D721Med (cell line): ENCODE measurements at regions not wholly inside any gene's neighbourhood (a gene's known extent, or its start where the extent isn't known, plus 50 kb on each side); places are given as distances from the start of the nearest gene placed in this dataset.

Experiments used
- DNase-seq: peaks from one replicate; pipeline ENCODE4 v3.0.0; 2011; ENCODE audit warnings: low spot score; ENCODE audit not compliant: insufficient read length
- FAIRE-seq: peaks from 2 replicates; lab custom pipeline; 2011; peaks lifted over from hg19 to GRCh38; lab: Jason Lieb, UNC
- TF ChIP-seq, protein P1 (sequence below): IDR thresholded peaks from 2 replicates; pipeline ENCODE4 v1.5.1; 2012; ENCODE audit warnings: mild to moderate bottlenecking, control low read depth; ENCODE audit not compliant: insufficient read depth; ENCODE audit errors: missing control alignments

- FAIRE-seq, result no peak
- TF ChIP-seq, protein P1, sequence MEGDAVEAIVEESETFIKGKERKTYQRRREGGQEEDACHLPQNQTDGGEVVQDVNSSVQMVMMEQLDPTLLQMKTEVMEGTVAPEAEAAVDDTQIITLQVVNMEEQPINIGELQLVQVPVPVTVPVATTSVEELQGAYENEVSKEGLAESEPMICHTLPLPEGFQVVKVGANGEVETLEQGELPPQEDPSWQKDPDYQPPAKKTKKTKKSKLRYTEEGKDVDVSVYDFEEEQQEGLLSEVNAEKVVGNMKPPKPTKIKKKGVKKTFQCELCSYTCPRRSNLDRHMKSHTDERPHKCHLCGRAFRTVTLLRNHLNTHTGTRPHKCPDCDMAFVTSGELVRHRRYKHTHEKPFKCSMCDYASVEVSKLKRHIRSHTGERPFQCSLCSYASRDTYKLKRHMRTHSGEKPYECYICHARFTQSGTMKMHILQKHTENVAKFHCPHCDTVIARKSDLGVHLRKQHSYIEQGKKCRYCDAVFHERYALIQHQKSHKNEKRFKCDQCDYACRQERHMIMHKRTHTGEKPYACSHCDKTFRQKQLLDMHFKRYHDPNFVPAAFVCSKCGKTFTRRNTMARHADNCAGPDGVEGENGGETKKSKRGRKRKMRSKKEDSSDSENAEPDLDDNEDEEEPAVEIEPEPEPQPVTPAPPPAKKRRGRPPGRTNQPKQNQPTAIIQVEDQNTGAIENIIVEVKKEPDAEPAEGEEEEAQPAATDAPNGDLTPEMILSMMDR, result no peak
Measured at GRCh38 chr2:223396993-223397392, 205.2 kb downstream of the SCG2 start.

DNA sequence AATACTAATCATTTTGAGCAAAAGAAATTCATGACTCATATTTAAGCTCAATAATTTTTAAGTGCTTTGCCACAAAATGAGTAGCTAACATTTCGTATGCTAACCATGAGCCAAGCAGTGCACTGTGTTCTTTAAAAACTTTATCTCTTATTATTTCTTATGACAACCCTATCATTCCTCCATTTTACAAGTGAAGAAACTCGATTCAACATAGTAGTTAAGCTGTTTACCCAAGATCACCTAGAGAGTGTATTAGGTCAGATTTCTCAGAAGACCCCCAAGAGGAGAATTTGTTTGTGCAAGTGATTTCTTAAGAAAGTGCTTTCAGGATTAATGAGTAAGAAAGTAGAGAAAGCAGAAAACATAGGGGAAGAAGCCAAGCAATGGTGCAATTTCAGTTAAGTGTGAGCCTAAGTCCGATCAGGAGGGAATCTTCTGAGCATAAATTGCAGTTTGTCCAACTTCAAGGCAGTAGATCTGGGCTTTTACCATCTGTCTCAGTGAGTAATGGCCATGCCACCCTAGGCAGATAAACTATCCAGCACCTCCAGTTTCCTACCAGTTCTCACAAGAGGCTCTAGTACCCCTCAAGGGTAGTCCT is 202.7 kb downstream of the SCG2 start:
- FAIRE-seq (no peak), DNase-seq (no peak)
- TF ChIP-seq, protein P1, result no peak

More at GRCh38 chr2:223396993-223397392, 205.2 kb downstream of the SCG2 start:
- DNase-seq, result no peak

GRCh38 chr2:223404616-223405015 is 197.5 kb downstream of the SCG2 start:
- no peak for DNase-seq
- FAIRE-seq, result no peak
- TF ChIP-seq, protein P1, result no peak

DNA sequence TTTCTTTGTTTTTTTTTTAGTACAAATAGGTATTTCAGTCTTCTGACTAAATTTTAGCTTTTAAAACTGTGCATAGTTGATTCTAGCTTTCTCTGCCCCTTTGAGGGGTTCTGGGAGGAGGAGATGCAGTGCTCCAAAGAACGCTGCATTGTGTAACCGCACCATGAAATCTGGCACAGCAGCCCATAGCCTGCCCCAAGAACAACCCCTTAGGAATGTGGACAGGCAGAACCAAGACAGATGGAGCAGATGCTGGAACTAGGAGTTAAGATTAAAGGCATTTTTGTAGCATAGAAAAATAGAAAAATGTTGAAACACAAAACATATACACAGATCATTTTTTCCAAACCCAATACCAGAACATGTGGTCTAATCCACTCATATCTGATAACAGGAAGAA is 187.5 kb downstream of the SCG2 start:
- FAIRE-seq (no peak), DNase-seq (no peak)
- TF ChIP-seq, protein P1, result no peak

DNA sequence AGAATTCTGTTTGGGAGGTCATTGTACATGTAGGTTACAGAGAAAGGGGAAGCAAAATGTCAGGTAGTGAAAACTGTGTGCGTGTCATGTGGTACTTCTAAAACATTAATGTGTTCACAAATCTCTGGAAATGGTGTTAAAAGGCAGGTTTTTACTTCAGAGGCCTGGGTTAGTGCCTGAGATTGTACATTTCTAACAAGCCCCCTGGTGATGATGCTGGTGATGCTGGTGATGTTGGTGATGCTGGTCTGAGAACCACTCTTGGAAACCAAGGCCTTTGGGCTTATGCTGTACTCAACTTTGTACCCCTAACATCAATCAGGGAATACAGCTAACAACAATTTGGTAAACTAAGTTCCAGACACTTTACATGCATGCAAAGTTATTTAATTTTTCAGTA is 187.1 kb downstream of the SCG2 start:
- TF ChIP-seq, protein P1, result no peak
- no peak for FAIRE-seq
- DNase-seq, result no peak

GRCh38 chr2:223416815-223417610 is 185.1 kb downstream of the SCG2 start:
- FAIRE-seq (no peak), DNase-seq (no peak)
- TF ChIP-seq, protein P1, result no peak

DNA sequence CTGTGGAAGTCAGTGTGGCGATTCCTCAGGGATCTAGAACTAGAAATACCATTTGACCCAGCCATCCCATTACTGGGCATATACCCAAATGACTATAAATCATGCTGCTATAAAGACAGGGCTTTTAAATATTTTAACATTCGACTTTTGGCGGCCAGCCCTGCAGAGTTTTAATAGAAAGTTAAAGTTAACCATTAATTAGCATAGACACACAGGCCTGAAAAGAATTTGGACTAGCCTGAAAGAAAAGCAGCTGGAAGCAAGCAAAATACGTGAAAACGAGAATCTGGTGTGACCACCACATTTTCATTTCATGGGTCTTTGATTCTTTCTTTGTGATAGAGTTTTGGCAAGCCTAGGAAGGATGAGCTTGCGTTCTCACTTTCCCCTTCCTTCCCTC is 184.0 kb downstream of the SCG2 start:
- TF ChIP-seq, protein P1, result no peak
- FAIRE-seq (no peak), DNase-seq (no peak)
